HG02938 (cell line): ENCODE measurements at regions not wholly inside any gene's neighbourhood (a gene's known extent, or its start where the extent isn't known, plus 50 kb on each side); places are given as distances from the start of the nearest gene placed in this dataset.
A peak's percentile ranks its signal among the peaks of the same experiment; 100 is the strongest.
"Not testable (repeated sequence)": the region's sequence is repeated elsewhere in the genome, so short reads cannot be mapped to it uniquely, and the experiment has no call there.

Experiments
- ATAC-seq: cut with Tn5 transposase; IDR thresholded peaks from one replicate; pipeline ENCODE4 v1.9.1; 2021; ENCODE audit warnings: mild to moderate bottlenecking, moderate library complexity; ENCODE audit not compliant: unreplicated experiment

DNA sequence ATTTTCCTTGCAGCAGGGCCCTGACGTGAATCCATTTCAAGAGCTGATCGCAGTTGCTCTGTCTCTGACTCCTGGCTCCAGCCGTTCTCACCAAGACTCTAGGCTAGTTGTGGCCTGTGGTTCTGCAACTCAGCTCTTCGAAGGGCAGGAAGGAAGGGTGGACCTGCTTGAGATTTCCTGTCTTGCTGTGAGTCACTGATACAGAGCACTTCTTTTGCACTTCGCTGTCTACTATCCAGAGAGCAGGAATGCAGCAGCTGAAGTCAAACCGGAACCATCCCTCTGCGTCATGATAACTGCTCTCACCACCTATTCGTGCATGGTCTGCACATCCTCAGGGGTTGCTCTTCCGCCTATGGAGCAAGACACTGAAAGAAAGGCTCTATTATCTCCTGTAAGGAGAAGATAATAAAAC lies 59.7 kb downstream of the RAP2B start:
- ATAC-seq = peak; percentile 60

DNA sequence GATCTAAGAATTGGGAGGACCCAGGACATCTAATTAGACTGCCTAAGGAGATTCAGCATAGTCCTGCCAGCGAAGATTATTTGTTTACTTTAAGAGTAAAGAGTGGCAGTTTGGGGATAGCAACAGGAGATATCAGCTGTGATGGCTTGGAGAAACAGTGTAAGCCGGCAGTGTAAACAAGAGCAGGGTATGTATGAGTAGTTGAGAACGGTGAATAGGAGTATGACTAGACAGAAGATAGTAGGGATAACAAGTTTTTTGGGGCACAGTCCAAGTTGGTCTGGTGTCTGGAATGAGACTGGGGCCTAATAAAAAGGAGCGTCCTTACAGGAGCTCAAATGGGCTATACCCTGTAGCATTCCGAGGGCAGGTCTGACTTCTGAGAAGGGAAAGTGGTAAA lies 64.9 kb downstream of the RAP2B start:
- not testable (repeated sequence) for ATAC-seq

DNA sequence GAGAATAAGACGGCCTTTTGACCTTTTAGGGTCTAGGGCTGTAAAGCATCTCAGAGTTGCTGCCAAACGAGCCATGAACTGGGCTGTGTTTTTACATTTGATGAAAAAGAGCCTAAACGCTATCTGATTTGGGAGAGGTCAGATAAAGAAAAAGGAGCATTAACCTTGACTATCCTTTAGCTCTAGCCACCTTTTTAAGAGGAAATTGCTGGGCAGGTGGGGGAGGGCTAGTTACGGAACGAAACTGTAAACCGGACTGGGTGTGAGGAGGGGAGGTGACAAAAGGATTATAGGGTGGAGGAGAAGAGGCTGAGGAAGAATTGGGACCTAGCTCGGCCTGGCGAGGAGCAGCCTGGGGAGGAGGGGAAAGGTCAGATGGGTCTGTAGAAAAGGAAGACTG lies 68.4 kb downstream of the RAP2B start:
- ATAC-seq = not testable (repeated sequence)

DNA sequence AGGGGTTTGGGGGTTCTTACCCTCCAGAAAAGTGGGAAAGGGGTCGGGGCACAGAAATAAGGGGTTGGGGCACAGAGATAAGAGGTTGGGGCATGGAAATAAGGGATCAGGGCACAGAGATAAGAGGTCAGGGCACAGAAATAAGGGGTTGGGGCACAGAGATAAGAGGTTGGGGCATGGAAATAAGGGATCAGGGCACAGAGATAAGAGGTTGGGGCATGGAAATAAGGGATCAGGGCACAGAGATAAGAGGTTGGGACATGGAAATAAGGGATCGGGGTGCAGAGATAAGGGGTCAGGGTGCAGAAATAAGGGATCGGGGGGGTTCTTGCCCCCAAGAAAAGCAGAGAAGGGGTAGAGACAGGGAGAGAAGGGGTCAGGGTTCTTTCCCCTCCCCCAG lies 69.2 kb downstream of the RAP2B start:
- not testable (repeated sequence) for ATAC-seq

DNA sequence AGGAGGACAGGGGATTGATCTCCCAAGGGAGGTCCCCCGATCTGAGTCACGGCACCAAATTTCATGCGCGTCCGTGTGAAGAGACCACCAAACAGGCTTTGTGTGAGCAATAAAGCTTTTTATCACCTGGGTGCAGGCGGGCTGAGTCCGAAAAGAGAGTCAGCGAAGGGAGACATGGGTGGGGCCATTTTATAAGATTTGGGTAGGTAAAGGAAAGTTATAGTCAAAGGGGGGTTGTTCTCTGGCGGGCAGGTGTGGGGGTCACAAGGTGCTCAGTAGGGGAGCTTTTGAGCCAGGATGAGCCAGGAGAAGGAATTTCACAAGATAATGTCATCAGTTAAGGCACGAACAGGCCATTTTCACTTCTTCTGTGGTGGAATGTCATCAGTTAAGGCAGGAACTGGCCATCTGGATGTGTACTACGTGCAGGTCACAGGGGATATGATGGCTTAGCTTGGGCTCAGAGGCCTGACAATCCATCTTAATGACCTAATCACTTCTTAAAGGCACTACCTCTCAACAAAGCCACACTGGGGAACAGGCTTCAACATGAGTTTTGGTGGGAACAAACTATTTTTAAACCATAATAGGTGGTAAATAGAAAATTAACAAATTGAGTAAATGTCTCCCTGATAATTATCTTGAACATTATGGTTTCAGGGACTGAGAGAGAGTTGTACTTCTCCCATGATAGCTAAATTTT lies 70.2 kb downstream of the RAP2B start:
- ATAC-seq = not testable (repeated sequence)

DNA sequence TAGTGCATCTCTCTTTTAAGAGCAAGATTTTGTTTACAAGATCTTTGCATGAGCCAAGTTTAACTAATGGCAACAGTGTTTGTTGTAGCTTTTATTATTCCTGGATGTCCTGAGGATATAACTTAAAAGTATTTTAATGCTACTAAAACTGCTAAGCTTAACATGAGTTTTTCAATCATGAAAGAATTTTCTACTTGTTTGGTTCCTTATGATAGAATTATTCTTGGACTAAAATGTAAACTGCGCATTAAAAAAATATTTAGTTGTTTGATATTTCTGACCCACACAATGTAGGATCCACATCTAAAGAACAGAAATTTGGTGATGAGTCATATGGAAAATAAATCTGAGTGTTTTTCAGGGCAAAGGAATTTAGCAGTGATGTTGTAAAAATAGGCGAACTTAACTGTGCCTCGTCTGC lies 70.8 kb downstream of the RAP2B start:
- ATAC-seq = no peak

DNA sequence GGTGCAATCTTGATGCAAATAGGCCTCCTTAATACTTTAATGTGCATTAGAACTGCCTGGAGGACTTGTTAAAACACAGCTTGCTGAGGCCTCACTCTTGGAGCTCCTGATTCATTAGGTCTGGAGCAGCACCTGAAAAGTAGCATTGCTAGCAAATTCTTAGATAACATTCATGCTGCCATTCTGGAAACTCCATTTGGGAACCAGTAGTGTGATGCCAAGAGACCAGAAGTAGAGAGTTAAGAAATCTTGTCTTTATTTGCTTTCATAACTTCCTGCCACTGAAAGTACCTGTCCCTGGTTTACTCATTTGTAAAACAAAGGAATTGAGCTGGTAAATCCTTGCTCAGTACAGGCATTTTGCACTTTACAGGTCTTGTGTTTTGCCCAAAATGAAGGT lies 72.0 kb downstream of the RAP2B start:
- ATAC-seq = no peak

DNA sequence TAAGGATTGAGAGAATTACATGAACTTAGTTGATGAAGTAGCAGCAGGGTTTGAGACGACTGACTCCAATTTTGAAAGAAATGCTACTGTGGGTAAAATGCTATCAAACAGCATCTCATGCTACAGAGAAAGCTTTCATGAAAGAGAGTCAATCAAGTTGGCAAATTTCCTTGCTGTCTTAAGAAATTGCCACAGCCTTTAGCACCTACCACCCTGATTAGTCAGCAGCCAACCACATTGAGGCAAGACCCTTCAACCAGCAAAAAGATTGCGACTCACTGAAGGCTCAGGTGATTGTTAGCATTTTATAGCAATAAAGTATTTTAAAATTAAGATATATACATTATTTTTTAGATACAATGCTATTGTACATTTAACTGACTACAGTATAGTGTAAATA lies 80.9 kb downstream of the RAP2B start:
- ATAC-seq = no peak

DNA sequence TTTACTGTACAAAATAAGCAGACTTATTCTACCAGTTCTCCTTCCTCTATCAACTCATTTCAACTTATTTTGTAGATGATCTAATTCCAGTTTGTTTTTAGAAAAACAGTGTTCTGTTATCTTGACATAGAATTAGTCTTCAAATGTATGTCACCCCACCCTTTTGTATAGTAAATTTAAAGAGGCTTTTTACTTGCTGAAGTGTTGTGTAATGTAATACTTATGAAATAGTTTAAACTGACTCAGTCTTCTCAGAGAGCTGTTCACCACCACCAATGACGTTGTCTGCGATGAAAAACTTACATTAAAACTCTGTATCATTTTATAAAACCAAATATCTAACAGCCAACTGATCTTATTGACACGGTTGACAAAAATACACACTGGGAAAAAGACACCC lies 82.9 kb downstream of the RAP2B start:
- ATAC-seq = no peak

DNA sequence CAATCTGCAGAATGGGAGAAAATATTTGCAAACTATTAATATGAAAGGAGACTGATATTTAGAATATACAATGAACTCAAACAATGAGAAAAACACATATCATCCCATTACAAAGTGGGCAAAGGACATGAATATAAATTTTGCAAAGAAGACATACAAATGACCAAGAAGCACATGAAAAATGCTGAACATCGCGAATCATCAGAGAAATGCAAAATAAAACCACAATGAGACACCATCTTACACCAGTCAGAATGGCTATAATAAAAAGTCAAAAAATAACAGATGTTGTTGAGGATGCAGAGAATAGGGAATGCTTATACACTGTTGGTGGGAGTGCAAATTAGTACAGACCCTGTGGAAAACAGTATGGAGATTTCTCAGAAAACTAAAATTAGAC lies 83.6 kb downstream of the RAP2B start:
- ATAC-seq = no peak

DNA sequence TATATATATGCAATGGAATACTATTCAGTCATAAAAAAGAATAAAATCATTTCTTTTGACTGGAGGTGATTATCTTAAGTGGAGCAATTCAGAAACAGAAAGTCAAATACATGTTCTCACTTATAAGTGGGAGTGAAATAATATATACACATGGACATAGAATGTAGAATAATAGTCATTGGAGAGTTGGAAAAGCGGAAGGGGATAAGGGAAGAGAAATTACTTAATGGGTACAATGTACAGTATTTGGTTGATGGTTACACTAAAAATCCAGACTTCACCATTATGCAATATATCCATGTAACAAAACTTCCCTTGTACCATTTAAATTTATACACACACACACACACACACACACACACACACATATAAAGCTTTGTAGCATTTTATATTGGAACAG lies 84.3 kb downstream of the RAP2B start:
- ATAC-seq = no peak

DNA sequence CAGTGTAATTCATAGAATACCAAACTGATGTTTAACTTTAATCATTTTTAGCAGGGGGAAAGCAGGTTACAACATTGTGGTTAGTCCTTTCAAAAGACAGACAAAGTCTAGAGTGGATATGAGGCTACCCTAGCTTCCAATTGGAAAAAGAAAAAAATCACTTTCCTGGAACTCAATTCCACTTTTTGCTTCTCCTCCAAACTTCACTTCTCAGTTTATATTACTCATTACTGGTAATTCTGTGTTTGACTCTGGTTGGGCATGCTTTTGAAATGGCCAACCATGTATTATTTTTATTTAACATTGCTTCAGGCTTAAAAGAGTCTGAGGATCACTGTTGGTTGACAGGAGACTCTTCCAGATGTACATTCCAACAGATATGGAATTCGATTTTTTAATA lies 84.8 kb downstream of the RAP2B start:
- no peak for ATAC-seq

DNA sequence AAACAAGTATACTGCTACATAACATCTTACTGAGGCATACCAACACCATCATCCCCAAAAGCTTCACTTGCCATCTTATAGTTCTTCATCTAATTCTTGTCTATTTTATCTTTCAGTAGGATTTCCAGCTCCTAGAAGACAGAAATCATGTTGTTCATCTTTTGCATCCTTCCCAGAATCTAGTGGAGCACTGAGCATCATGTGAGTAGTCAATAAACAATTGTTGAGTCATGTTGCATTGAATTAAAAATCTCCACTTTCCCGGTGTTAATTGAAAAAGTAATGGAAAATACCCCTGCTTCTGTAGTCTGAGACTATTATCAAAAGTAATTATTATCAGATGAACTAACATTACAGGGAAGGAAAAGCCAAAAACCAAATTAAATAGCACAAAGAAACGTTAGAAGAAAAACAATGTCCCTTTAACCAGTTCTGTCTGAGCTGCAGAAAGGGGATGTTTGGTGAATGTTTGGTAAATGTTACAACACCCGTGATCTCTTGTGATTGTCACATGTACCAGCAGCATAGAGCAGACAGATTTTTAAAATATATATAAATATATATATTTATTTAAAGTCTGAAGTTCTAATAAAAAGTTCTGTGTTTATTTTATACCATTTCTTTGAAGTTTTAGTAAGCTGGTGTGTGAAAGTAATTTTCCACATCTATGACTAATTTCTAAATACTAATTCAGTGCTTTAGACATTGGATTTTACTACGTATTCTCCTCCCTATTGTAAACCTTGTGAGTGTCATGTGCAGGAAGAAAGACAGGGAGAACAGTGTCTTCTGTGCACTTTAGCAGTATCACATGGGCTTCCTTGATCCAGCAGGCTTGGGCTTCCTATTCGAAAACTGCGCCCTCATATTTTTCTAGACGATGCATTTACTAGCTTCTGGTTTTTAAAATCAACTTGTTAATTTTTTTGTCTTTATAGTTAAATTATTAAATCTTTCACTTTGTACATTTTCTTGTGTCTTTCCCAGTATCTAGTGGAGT lies 85.6 kb downstream of the RAP2B start:
- ATAC-seq = no peak

DNA sequence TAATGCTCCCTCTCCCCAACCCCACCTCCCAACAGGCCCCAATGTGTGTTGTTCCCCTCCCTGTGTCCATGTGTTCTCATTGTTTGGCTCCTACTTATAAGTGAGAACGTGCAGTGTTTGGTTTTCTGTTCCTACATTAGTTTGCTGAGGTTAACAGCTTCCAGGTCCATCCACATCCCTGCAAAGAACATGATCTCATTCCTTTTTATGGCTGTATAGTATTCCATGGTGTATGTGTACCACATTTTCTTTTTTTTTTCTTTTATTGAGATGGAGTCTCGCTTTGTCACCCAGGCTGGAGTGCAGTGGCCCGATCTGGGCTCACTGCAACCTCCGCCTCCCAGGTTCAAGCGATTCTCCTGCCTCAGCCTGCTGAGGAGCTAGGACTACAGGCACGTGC lies 86.8 kb downstream of the RAP2B start:
- not testable (repeated sequence) for ATAC-seq

DNA sequence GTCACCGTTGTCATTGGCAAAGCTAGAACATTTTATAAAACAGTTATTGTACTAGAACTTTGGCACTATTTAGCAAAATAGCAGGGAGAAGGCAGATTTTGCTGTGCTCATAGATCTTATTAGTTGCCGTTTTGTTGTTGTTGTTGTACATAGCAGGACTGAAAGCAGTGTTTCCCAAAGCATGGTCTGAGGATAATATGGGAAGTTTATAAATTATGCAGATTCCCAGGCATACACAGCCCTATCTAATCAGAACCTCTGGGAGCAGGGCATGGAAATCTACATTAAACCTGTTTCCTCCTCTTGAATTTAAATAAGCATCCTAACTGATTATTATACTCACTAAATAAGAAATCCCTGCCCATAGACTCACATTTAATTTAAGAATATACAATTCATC lies 87.9 kb downstream of the RAP2B start:
- no peak for ATAC-seq

DNA sequence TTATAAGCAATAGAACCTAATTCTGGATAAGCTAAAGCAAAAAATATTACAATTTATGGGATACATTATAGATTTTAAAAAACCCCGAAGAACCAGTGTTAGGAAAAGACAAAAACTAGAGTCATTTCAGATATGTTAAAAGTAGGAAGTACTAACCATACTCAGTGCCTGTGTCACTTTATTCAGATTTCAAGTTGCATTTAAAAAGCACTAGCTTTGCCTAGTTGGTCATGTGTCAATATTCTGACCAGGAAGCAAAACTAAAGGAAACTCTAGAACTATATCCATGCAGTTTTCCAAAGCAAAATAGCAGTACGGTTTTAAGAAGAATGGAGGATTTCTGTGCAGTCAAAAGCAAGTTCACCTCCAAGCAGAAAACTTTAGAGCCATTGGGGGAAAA lies 88.4 kb downstream of the RAP2B start:
- ATAC-seq = no peak

DNA sequence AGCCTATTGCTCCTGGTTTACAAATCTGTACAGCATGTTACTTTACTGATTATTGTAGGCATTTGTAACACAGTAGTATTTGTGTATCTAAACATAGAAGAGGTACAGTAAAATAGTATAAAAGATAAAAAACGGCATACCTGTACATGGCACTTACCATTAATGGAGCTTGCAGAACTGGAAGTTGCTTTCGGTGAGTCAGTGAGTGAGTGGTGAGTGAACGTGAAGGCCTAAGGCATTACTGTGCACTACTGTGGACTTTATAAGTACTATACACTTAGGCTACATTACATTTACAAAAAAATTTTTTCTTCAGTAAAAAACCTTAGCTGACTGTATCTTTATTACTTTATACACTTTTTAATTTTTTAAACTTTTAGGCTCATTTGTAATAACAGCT lies 90.9 kb downstream of the RAP2B start:
- ATAC-seq = no peak

DNA sequence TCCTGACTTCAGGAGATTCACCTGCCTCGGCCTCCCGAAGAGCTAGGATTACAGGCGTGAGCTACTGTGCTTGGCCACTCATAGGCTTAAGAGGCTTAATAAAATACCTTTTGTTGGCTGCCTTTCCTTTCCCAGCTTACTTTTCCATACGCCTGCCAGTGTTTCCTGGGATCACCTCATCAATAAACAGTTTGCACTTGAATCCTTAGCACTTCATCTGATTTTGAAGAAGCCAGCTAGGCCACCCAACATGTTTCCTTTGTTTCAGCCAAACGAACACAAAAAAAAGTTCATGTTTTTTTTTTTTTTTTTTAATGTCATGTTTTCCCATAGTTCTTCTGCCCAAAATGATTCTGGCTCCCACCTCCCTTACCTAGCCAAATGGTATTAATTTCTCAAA lies 92.3 kb downstream of the RAP2B start:
- no peak for ATAC-seq

DNA sequence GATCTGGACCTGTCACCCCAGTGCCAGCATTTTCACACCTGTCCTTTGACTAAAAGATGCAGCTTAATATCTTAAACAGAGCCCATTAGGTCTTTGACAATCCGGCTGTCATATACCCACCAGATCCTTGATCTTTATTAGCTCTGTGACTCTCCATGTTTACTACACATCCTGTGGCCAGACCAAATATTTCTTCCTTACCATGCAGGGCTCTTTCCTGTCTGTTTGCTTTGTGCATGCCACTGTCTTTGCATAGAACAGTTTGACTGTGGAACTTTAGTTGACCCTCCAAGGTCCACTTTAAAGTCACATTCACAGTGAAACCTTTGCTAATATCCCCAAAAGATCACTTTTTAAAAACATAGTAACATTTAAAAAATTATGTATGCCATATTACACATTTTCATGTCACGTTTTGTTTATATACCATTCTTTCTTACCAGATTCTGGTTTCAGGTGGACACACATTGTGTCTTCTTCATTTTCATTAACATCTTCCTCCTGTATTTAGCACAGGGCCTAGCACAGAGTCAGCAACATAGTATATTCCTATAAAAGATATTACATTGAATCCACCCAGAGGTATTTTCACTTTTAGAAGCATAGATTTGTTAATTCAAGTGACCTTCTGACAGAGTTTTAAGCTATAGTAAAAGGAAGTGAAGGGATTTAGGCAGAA lies 95.8 kb downstream of the RAP2B start:
- no peak for ATAC-seq

DNA sequence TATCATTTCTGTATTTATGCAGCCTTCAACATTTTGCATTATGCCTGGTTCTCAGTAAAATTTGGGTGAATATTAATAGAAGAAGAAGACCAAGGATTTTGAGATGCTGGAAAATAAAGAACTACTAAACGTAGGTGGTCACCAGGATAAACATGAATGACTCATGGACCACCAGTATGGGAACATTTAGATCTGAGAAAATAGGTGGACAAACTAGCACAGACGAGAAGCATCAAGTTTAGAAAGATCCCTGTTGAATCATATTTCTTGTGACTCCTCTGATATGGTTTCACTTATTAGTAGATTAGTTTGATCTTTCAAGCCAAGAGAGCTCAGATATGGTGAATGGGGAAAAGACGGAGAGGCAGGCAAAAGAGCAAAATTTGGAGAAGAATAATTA lies 97.9 kb downstream of the RAP2B start:
- ATAC-seq = no peak

DNA sequence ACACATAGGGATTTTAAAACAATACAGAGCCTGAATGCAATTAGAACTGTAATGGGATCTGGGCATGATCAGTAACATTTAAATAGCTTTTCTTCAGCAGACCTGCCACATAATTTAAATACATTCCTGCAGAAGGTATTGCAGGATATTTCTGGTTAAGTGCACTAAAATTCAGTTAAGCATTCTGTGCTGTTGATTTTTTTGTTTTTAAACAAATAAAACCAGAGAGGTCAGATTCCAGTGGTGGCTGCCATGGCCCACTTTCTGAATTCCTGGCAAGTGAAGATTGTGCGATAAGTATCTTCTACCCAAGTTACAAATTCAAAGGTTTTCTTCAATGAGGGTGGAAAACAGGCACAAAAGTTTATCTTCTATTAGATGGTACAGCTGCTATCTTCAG lies 98.7 kb downstream of the RAP2B start:
- ATAC-seq = no peak

DNA sequence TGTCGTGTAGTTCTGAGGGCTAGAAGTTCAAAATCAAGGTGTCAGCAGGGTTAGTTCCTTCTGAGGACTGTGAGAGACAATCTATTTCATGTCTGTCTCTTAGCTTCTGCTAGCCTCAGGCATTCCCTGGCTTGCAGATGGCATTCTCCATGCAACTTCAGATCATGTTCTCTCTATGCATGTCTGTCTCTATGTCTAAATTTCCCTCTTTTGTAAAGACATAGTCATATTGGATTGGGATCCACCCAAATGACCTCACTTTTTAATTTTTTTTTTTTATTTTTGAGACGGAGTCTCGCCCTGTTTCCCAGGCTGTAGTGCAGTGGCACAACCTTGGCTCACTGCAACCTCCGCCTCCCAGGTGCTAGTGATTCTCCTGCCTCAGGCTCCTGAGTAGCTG lies 104.6 kb downstream of the RAP2B start:
- ATAC-seq = no peak
